ENCODE measurements at regions not wholly inside any gene's neighbourhood (a gene's known extent, or its start where the extent isn't known, plus 50 kb on each side); places are given as distances from the start of the nearest gene placed in this dataset.

DNA sequence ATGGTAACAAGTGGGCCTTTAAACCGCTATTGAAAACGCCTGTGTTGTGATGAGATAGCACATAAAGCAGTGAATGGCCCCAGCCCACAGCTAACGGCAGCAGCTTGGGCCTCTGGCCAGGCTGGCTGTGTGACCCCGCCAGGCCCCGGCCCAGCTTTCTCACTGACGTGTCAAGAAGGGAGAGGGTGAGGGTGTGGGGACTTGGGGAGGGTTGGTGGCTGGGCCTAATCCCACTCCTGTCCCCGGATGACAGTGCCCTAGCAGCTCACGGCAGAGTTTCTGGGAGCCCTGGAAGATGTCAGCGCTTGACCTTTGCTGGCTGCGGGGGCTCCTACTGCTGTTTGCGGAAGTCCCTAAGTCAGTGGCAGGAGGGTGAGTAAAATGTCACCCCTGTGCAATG is 88.9 kb upstream of the SHH start:
- DNase-seq: no peak

DNA sequence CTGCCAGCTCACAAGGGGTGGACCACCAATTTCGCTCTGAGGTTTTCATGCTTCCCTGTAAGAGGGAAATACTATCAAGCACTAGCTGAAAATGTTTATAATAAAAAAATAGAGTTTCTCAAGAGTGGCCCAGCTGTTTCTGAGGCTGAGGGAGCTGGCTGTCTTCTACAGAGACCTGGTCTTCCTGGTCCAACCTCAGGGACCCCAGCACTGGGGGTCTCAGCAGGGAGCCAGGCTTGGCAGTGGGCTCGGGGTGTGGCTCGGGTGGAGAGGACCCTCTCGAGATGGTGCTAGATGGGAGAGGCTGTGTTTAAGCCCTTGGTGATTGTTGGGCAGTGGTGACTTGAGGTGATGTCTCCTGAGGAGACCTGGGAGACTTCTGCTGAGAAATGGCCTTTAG is 87.3 kb upstream of the SHH start:
- no peak for DNase-seq

DNA sequence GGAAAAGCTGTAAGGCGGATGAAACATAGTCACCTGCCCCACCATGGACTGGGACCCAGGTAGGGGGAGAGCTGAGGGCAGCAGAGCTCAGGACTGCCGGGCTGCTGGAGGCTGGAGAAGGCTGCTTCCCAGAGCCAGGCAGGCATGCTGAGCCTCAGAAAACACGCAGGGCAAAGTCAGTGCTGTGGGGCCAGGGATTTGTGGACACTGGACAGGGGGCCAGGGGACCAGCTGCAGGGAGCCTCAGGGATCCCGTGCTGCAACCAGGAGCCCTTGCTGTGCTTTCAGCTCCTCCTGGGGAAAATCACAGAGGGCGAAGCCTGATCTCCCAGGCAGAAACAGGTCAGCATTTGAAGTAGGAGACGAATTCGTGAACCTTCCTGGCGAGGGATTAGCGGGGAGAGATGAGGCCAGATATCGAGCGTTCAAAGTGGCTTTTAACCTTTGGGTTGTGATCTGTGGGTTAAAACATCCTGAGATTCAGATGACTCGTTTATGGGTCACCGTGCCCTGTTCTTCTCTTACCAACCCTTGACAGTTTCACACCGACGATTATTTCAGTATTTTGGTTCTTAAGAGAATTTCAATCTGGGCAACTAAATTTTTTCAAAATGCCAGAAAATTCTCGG is 85.6 kb upstream of the SHH start:
- no peak for DNase-seq

DNA sequence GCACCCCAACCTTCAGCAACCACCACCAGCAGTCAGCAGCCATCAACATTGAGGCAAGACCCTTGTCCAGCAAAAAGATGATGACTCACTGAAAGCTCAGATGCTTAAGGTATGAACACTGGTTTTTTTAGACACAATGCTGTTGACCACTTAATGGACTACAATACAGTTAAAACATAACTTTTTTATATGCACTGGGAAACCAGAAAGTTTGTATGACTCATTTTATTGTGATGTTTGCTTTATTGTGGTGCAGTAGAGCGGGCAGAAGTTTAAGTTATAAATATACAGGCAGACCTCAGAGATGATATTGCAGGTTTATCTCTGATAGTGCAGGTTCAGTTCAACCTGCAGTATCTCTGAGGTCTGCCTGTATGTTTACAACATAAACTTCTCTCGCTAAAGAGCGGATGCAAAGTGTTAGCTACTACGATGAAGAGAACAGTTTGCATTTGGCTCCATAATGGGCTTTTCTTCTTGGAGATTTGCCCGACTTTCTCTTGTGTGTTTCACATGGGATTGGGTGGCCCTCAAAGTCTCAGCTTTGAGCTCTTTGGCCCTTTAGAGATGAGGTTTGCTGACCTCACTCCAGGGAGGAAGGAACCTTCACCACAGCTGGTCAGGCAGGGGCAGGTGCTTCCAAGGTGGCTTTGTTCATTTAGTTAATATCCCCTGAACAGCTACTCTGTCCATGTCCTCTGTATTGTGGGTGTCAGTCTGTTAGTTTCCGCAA is 84.4 kb upstream of the SHH start:
- DNase-seq: no peak

DNA sequence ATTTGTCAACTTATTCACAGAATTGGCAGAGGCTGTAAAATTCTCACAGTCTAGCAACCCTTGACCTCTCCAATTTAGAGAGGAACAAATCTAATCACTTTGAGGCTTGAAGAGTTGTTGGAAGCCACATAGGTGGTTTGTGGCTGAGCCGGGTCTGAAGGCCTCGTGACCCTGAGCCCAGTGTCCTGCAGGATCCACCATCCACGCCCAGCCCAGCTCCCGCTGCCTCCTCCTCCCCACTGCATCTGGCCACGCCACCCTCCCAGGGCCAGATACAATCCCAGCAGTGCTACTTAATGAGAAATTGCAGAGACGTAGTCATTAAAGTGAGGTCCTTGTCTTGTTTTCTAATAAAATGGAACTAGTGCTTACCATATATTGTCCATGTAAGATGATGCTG is 81.4 kb upstream of the SHH start:
- DNase-seq: no peak

DNA sequence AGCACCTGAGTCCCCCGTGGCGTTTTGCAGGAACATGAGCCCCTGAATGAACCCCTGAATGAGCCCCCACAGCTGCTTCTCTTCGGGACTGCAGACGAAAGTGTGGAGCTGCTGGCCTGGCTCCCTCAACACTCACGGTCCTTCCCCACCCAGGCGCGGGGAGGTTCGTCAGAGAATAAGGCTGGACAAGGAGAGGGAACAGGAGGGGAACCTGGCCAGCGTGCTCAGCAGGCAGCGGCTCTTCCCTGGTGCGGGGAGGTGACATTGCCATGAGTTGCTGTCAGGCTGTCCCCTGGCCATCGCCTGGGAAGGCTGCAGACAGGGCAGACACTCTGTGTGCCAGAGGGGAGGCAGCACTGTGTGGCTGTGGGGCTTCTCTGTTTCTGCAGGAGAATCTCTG is 80.9 kb upstream of the SHH start:
- no peak for DNase-seq

DNA sequence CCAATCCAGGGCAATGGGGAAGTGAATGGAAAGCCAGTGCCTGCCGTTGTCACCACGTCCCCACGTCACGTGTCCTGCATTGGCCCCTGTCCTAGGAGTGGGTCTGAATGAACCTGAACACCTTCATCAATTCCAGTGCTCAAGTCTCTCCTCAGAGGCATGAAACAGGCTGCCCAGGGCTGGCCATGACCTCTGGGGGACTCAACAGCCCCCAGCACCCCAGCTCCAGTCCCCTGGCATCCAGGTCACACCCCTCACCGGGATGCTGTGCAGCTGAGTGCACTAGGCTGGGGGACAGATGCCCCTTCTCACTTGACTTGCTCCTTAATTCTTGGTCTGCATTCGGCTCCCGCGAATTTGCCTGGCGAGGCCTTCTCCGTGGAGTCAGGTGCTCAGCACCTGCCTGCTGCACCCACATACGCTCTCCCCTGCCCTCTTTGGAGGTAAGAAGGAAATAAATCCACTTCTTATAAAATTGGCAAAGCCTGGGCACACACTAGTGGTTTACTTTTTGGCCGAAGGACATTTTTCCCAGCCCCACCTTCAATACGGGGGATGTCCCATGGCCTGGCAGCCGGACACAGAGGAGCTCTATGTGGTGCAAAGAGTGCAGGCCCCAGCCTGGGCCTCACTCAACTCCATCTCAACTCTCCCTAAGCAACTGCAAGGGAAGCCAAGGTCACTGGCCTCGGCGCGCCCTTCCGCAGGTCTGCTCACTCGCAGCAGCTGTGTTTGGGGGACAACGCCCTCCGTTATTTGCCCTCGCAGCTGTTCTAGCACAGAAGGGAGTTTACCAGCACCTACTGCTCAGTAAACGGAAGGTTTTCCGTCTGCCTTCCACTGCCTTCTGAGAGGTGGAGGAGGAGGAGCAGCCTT is 77.6 kb upstream of the SHH start:
- DNase-seq: no peak

DNA sequence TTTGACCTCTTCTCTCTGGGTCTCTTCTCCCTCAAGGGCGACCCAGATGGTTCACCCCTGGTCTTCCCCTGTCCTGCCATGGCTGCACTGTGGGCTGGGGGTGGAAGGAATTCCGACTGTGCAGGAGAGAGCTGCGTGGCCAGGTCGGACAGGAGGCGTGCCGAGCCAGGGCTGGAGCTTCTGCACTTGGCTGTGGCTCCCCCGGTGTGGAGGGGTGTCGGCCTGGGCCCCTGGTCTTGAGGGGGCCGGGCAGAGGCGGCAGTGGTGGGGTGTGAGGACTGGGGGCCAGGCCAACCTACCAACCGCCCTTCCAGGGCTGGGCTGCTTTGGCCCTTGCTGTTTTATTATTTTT is 74.9 kb upstream of the SHH start:
- DNase-seq: no peak

DNA sequence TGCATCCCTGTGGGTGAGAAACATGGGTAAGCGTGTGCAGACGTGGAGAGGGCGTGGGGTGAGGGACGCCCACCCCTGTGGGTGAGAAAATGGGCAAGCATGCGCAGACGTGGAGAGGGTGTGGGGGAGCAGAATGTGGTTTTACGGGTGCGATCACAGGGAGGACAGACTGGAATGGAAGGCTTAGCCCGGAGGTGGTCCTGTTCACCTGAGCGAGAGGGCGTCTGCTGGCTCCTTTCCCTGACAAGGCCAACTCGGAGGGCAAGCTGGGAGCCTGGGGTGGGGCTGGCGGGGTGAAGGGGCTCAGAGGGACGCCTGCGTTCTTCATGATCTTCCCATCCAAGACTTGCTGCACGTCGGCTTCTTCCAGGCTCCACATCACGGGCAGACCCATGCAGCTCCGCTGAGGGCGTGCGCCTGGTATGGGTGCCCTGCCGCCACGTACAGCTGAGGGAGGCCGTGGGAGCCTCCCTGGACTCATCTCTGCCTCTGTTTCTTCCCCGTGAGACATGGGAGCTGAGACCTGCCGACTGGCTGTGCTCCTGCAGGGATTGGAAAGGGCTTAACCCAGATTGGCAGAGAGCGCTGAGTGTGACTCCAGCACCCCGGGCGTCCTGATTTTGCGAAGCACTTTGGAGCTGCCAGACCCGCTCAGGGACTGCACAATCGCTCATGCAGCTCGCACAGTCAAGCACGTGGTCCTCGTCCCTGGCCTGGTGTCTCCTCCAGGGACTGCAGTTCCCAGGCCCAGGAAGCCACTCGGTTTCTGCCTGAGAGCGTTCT is 74.3 kb upstream of the SHH start:
- DNase-seq: no peak

DNA sequence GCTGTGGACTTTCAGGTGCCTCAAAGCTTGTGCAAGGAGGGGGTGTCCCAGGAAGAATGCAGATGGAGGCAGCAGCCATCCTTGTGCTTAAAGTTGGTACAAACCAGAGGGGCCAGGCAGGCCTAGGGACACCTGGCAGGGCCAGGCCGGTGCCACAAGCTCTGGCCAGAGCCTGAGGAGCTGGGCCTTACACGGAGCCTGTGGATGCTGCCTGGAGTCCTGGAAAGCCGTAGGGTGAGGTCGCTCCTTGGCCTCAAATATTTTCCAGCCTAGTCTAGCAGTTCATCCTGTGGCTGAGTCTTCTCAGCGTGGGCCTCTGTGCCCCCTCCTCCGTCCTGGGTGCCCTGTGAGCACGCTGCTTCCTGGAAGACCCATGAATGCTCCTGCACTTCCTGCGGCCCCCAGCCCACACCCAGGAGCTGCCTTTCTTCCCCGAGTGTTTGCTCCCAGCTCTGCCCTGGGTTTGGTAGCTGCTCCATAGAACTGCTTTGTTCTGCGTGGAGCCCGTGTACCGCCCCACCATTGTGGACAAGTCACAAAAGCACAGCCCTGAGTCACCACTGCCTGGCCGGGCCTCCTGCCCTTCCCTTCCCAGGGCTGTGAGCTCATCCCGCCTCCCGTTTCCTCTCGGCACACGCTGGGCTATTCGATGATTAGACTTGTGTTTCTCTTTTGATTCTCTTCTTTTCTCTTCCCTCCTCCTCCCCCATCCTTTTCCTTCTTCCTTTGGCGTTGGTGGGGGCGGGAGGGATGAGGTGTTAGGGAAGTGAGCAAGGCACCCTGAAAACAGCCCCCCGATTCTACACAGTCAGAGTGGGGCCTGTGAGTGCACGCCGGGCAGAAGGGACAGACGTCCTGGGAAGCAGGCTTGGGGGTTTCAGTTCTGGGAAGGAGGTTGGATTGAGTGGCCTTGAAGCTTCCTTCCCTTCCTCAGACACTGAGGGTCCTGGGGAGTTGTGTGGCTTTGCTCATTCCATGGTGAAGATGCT is 73.2 kb upstream of the SHH start:
- DNase-seq: no peak

DNA sequence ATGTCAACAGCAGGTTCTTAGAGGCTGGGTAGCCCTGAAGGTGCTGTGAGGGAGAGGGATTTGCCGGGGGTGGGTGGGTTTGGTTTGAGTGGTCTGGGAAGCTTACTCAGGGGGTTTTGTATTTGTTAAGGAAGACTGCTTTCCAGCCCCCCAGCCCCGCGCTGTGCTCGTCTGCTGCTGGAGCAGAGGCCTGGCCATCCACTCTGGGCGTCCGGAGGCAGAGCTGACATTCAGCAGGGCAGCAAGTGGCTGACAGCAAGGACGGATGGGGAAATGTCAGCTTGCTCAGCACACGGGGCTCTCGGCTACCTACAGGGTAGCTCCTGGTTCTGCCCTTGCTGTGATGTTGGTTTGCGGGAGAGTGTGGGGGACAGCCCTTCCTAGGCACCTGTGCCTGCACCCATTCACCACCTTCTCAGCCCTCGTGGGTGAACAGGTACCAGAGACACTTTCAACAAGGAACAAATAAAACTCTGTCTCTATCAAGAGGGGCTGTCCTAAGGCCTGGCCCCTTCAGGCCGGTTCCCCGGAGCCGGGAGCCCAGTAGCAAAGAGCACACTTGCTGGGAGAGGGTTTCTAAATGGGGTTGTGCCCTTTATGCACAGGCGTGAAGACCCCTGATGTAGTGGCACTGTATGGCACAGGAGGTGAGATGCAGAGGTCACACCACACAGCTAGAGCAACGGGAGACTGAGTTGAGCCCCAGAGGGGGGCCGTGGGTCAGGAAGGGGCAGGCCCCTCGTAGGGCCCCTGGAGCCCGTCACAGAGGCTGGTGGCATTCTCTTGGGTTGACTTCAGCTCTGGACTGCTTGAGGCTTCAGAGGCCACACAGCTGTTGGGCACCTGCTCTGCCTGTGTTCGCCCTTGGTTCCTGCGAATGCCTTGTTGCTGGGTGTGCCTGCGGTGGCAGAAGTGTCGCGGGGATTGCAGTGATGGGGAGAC is 72.2 kb upstream of the SHH start:
- no peak for DNase-seq

DNA sequence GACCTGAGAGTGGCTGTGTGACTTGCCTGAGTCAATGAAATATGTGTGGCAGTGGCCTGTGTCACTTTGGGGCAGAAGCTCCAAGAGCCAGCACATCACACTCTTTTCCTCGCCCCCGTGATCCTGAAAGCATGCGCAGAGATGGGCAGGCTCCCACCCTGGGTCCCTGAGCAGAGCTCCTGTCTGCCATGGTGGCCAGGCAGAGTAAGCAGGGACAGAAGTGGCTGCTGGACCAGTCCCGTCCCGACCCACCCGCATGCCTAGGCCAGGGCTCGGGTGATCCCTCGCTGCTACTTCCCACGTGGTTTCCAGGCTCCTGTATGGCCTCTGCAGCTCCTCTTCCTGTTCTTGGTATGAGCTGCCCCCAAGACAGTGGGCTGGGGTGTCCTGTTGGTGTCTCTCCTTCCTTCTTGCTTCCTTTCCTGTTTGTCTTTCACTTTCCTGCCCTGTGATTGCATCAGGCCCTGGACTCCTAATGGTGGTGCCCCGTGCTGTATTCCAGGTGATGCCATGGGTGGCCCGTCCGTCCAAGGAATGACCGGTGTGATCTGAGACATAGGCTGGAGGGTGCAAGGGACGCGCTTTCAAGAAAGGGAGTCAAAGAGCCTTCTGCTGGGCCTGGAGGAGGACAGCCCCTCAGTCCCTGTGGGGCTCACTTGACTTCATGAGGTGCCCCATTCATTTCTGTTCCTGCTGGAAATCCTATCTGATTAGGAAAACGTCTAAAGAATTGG is 71.4 kb upstream of the SHH start:
- DNase-seq: no peak

DNA sequence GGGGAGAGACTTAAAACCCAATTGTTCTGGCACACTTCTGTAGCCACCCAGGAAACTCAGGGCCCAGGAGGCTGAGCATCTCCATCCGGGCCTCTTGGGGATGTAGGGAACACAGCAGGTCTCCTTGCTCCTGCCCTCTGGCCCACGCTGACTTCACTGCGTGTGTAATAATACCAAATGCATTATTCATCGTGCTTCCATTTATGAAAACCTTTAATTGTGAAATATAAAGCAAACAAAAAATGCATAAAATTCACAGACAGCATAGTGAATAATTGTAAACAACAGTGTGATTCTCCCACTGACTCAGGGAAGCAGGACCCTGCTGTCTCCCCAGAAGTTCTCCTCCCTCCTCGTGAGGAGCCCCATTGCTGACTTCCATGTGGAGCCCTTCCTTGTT is 70.3 kb upstream of the SHH start:
- no peak for DNase-seq

DNA sequence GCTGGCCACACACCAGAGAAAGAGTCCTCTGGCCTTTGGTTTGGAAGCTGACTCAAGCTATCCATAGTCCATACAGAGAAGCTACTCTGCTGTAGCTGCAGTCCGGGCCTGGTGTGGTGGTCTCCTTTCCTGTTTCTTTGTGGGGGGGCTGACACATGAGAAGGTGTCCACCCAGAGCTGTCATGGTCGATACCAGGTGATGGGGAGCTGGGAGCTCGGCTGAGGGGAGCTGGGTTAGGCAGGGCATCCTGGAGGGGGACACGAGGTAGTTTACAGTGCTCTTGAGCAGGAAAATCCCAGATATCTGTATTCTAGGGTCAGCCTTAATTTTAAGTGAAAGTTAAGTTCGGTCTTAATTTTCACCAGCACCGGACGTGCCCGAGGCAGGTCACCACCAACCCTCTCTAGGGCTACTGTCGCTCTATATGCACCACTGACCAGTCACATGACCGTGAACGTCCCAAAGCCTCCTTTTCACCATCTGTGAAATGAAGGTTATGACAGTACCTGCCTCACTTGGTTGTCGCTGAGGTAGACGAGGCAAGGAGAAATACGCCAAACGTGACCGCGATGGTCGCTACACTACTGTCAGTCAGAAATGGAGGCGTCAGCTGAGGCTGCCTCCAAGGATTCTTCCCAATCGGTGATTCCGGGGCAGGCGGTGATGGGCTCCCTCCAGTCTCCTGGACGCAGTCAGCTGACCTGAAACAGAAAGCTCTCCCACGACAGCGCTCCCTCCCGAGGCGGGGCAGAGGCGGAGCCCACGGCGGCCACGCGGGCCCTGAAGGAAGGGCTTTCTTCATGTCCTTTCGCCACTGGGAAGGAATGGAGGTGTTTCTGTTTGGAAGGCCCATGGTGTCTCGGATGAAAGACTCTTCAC is 69.4 kb upstream of the SHH start:
- no peak for DNase-seq

DNA sequence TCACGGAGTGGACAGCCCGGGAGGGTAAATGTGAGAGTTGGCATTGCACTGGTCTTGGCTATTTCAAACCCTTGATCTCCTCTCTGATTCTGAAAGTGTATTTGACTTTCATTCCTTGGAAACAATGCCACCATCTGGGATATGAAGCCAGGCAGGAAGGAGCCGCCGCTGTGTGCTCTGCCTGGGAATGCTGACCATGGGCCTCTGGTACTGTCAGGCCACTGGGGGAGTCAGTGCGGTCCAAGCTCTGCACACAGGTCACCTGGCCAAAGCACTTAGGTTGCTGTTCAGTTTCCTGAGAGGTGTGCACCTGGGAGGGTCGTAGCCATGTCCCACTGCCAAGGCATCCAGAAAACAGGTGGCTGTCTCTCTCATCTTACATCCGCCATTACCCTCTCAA is 68.5 kb upstream of the SHH start:
- DNase-seq: no peak

DNA sequence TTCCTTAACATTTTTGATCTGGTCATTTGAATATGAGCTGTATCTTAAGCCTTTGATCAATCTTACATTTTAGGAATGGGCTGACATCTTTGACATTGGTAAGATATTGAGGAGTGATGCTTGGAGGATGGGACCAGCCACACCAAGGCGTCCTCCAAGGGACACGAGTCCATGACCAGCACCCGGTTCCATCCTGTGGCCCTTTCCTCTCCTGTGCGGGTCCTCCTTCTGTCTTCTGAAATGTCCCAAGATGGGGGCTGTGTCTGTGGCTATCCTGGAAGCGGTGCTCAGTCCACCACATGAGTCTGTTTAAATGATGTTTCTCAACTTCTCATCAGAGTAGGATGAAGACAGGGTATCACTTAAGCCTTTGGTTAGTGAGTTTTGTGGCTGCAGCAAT is 67.3 kb upstream of the SHH start:
- DNase-seq: no peak

DNA sequence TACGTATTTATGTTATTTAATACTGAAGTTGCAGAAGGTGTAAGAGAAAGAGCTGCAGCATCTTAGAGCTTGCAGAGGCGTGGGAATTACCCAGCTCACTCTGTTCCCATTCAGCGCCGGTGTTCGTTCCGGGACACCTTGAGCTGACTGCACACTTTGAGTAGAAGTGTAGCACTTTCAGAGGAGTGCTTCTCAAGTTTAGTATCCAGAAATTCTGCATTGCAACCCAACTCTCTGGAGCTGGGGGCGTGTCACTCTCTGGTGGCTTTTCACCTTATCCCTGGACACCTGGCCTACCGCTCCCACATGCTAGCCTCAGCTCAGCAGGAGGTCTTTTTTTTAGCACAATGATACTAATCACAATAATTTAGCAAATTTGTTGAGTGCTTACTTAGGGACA is 66.4 kb upstream of the SHH start:
- DNase-seq: no peak

DNA sequence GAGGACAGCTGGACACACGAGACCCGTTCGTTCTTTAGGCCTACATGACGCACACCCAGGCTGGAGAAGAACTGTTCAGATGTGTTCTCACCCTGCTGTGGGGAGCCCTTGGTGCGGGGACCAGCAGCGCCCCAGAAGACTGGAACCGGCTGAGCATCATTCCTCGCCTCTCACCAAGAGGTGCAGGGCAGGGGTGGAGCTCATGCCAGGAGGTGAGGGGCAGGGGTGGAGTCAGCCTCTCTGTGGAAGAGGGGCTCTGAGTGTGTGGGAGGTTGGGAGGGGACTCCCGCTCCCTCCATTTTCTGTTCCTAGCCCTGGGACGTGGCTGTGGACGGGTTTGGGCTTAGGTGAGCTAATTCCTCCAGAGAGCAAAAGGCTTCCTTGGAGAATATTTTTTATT is 66.0 kb upstream of the SHH start:
- DNase-seq: no peak

DNA sequence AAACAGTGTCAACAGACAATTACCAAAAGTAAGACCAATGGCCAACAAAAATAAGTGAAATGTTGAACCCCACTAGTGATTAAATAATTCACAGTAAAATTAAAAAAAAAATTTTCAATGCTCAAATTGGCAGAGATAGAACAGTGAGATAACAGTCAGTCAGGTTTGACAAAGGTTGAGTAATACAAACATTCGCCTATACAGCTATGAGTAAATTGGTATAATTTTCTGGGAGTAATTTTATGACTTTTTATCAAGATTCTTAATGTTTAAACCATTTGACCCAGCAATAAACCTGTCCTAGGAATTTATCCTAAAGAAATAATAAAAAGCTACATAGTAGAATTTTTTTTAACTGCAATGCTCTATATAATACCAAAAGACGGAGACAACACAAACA is 64.9 kb upstream of the SHH start:
- no peak for DNase-seq

Data from stimulated activated CD4-positive, alpha-beta T cell treated with anti-CD3 and anti-CD28 coated beads, Interleukin-15, amount 100 ng/mL, for 24 hours (primary cell).